Spleen (tissue), 7 donors: ENCODE measurements at regions not wholly inside any gene's neighbourhood (a gene's known extent, or its start where the extent isn't known, plus 50 kb on each side); places are given as distances from the start of the nearest gene placed in this dataset.

Experiments used
- CTCF ChIP-seq, 11 experiments: fragments of 200-600 bp in 7 of 11; fragments of 450-650 bp in 4 of 11; sonication (generic) in 4 of 11; IDR thresholded peaks in 8 of 11; conservative IDR thresholded peaks in 3 of 11; 1 replicate in 7 of 11; 2 replicates in 4 of 11; pipeline versions ENCODE4 v1.4.0 to v1.8.0; 2016 to 2021; ENCODE audit warnings: antibody characterized with exemption in 11 of 11, inconsistent platforms in 4 of 11, mild to moderate bottlenecking in 1 of 11
- POLR2A ChIP-seq, 3 donors: fragments of 450-650 bp; IDR thresholded peaks; one replicate each; pipeline ENCODE4 v1.5.1; 2017; ENCODE audit warnings: antibody characterized with exemption in 3 of 3, mild to moderate bottlenecking in 1 of 3
- donor health status: DM: no; HTN: no; CAD: no; lungs with moderate emphysema.
- donor health status: DM: no; HTN: no; CAD: no.
- donor health status: DM: no; HTN: no; CAD: no.

GRCh38 chr1:10888791-10889649, 92.6 kb upstream of the CASZ1 start:
- TF ChIP-seq CTCF (IDR thresholded peaks at IDR 0.05 in 8 of 11, conservative IDR thresholded peaks at IDR 0.05 in 3 of 11) (no peak), POLR2A (IDR thresholded peaks at IDR 0.05) (no peak)
